Common myeloid progenitor, CD34-positive (primary cell): ENCODE measurements at regions not wholly inside any gene's neighbourhood (a gene's known extent, or its start where the extent isn't known, plus 50 kb on each side); places are given as distances from the start of the nearest gene placed in this dataset.
"Not testable (repeated sequence)": the region's sequence is repeated elsewhere in the genome, so short reads cannot be mapped to it uniquely, and the experiment has no call there.

ENCODE experiments used
- CTCF ChIA-PET: fragments of 350-600 bp; sonication (Branson Sonifier 250); formaldehyde crosslinking; loops from one replicate; lab custom pipeline; 2021; ENCODE audit warnings: antibody characterized with exemption; lab: Charles Lee
- POLR2A ChIA-PET: fragments of 350-600 bp; sonication (Branson Sonifier 250); formaldehyde crosslinking; loops from one replicate; lab custom pipeline; 2021; ENCODE audit warnings: antibody characterized with exemption; lab: Charles Lee
- DNase-seq, 3 donors: peaks; one replicate each; pipeline versions ENCODE4 v3.0.0 to v3.0.0-alpha.2; 2013
- H3K27ac ChIP-seq, 2 experiments: 1 replicate in 1 of 2; 2 replicates in 1 of 2; pipeline ENCODE4 v1.7.0; 2013; ENCODE audit warnings: inconsistent platforms in 2 of 2, low read length in 2 of 2, mild to moderate bottlenecking in 2 of 2, low read depth in 1 of 2, moderate library complexity in 1 of 2; ENCODE audit not compliant: severe bottlenecking in 2 of 2, insufficient read depth in 1 of 2, poor library complexity in 1 of 2
- H3K27me3 ChIP-seq, 5 experiments: replicated peaks in 2 of 5; 1 replicate in 3 of 5; 2 replicates in 2 of 5; pipeline versions ENCODE4 v1.6.1 to v1.7.0; 2013; ENCODE audit warnings: low read length in 4 of 5, mild to moderate bottlenecking in 2 of 5, moderate library complexity in 2 of 5, inconsistent platforms in 1 of 5; ENCODE audit not compliant: insufficient read depth in 5 of 5, control insufficient read depth in 4 of 5
- H3K36me3 ChIP-seq, 4 experiments: 1 replicate in 2 of 4; 2 replicates in 2 of 4; pipeline versions ENCODE4 v1.6.1 to v1.7.0; 2013; ENCODE audit warnings: low read length in 3 of 4, control low read depth in 1 of 4, mild to moderate bottlenecking in 1 of 4; ENCODE audit not compliant: control insufficient read depth in 4 of 4, insufficient read depth in 4 of 4
- H3K4me1 ChIP-seq, 4 experiments: 1 replicate in 3 of 4; 2 replicates in 1 of 4; pipeline versions ENCODE4 v1.6.1 to v1.7.1; 2013; ENCODE audit warnings: low read length in 3 of 4, mild to moderate bottlenecking in 3 of 4, control low read depth in 1 of 4, inconsistent platforms in 1 of 4, moderate library complexity in 1 of 4; ENCODE audit not compliant: control insufficient read depth in 4 of 4, insufficient read depth in 4 of 4; ENCODE audit errors: control extremely low read depth in 1 of 4
- H3K4me3 ChIP-seq, 7 experiments: 1 replicate in 4 of 7; 2 replicates in 3 of 7; pipeline versions ENCODE4 v1.5.1 to v1.7.0; 2013; ENCODE audit warnings: mild to moderate bottlenecking in 7 of 7, low read length in 6 of 7, moderate library complexity in 6 of 7, inconsistent platforms in 2 of 7, low read depth in 2 of 7, control low read depth in 1 of 7; ENCODE audit not compliant: insufficient read depth in 4 of 7, control insufficient read depth in 1 of 7; ENCODE audit errors: extremely low read depth in 1 of 7
- H3K9me3 ChIP-seq, 5 experiments: 1 replicate in 4 of 5; 2 replicates in 1 of 5; pipeline versions ENCODE4 v1.6.1 to v1.7.1; 2013; ENCODE audit warnings: low read length in 4 of 5, mild to moderate bottlenecking in 2 of 5, inconsistent platforms in 1 of 5, low read depth in 1 of 5, moderate library complexity in 1 of 5; ENCODE audit not compliant: control insufficient read depth in 4 of 5, insufficient read depth in 2 of 5; ENCODE audit errors: control extremely low read depth in 1 of 5
- WGBS: methylation state at CpG from one replicate; pipeline ENCODE4 v1.1.5; 2013; ENCODE audit not compliant: insufficient coverage; 5-methylcytosine and 5-hydroxymethylcytosine counted together

DNA sequence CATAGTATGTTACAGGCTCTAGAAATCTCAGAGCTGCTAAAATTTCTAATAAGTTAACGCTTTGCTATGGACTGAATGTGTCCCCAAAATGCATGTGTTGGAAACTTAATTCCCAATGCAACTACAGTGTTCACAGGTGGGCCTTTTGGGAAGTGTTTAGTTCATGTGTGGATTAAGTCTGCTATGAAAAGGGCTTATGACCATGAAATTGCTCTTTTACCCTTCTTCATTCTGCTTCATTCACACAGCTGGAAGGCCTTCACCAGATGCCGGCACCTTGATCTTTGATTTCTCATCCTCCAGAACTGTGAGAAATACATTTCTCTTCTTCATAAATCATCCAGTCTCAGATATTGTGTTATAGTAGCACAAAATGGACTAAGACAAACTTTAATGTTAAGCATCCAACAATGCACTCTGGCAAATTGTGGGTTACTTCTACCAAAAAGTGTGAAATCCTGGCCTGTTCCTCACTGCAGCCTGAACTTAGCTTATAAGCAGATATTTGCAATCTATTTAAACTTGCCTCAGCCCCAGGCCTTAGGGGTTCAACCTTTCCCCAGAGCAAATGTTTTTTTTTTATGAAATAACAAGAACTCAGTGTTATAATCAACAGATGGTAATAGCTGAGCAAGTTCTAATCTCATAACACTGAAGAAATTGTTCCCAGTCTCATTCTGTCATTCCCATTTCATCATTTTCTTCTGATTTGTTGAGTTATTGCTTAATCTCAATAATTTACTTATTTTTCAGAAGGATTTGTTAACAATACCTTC is 523.6 kb downstream of the KIF20B start:
- Histone ChIP-seq H3K9me3 (peaks cover 0 to under 1% (median 0%) of the 10 kb centered on the region in 5 experiments), H3K36me3 (no peaks in the 10 kb centered on the region), H3K27ac (no peak overlapping the region), H3K27me3 (no peaks in the 10 kb centered on the region), H3K4me3 (no peak overlapping the region), H3K4me1 (no peaks in the 10 kb centered on the region)
- ChIA-PET POLR2A (no interaction called here), CTCF (no interaction called here)
- WGBS: no CpG with 5 or more reads among the region's 2 CpGs
- no peak for DNase-seq

DNA sequence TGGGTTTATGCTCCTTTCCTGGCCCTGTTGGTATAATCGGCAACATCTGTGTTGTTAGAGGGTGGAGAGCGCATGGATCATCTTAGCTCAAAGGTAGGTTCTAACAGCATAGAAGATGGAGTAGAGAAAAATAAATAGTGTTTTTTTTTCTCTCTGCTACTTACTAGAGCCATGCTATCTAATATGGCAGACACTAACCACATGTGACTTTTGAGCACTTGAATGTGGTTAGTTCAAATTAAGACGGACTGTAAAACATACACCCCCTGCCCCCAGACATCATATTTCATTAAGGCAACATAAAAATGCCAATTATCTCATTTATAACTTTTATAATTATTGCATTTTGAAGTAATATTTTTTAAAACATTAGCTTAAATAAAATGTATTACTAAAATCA is 525.1 kb downstream of the KIF20B start:
- ChIA-PET CTCF (no interaction called here), POLR2A (no interaction called here)
- Histone ChIP-seq H3K27ac (no peak overlapping the region), H3K9me3 (no peaks in the 10 kb centered on the region), H3K36me3 (no peaks in the 10 kb centered on the region), H3K4me3 (no peak overlapping the region), H3K27me3 (no peaks in the 10 kb centered on the region), H3K4me1 (no peaks in the 10 kb centered on the region)
- WGBS: no CpG with 5 or more reads among the region's 3 CpGs
- DNase-seq: no peak

GRCh38 chr10:90227217-90227656 is 525.8 kb downstream of the KIF20B start:
- no peak for DNase-seq
- H3K9me3 ChIP-seq: no peaks in the 10 kb centered on the region
- H3K36me3 ChIP-seq: no peaks in the 10 kb centered on the region
- H3K27ac ChIP-seq: no peak overlapping the region
- no CpG with 5 or more reads among the region's 2 CpGs for WGBS
- CTCF ChIA-PET: no interaction called here
- H3K27me3 ChIP-seq: no peaks in the 10 kb centered on the region
- no peak overlapping the region for H3K4me3 ChIP-seq
- no peaks in the 10 kb centered on the region for H3K4me1 ChIP-seq
- POLR2A ChIA-PET: no interaction called here

DNA sequence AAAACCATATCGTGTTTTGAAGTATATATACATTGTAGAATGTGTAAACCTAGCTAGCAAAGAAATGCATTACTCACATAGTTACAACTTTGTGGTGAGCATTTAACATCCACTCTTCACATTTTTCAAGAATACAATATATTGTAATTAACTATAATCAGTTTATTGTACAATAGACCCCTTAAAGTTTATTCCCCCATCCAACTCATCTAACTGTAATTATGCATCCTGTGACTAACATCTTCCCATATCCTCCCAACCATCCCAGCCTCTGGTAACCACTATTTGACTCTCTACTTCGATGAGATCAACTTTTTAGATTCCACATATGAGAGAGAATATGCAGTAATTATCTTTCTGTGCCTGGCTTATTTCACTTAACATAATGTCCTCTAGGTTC is 526.4 kb downstream of the KIF20B start:
- ChIA-PET CTCF (no interaction called here), POLR2A (no interaction called here)
- no peaks in the 10 kb centered on the region for H3K9me3 ChIP-seq
- no peaks in the 10 kb centered on the region for H3K27me3 ChIP-seq
- no peaks in the 10 kb centered on the region for H3K4me1 ChIP-seq
- WGBS: no CpG with 5 or more reads among the region's 2 CpGs
- H3K4me3 ChIP-seq: no peak overlapping the region
- DNase-seq: no peak
- no peaks in the 10 kb centered on the region for H3K36me3 ChIP-seq
- no peak overlapping the region for H3K27ac ChIP-seq

DNA sequence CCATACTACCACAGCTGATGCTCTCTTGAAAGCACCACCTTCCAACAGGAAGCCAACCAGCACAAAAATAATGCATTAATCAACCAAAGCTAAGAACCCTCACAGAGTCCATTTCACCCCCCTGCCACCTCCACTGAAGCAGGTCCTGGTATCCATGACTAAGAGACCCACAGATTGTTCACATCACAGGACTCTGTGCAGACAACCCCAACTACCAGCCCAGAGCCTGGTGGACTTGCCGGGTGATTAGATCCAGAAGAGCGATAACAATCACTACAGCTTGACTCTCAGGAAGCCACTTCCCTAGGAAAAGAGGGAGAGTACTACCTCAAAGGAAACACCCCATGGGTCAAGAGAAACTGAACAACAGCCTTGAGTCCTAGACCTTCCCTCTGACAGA is 528.1 kb downstream of the KIF20B start:
- no peaks in the 10 kb centered on the region for H3K36me3 ChIP-seq
- CTCF ChIA-PET: no interaction called here
- WGBS: 94% methylated on average over 2 of the region's 2 CpGs

GRCh38 chr10:90233805-90234204 is 532.4 kb downstream of the KIF20B start:
- DNase-seq, CTCF ChIA-PET, H3K27me3 ChIP-seq, POLR2A ChIA-PET, H3K9me3 ChIP-seq, H3K4me1 ChIP-seq, H3K27ac ChIP-seq, H3K36me3 ChIP-seq, H3K4me3 ChIP-seq: not testable (repeated sequence)
- no CpG with 5 or more reads among the region's 1 CpG for WGBS

More for the DNA sequence above, 528.1 kb downstream of the KIF20B start:
- no peak for DNase-seq
- POLR2A ChIA-PET: no interaction called here
- no peaks in the 10 kb centered on the region for H3K27me3 ChIP-seq
- no peaks in the 10 kb centered on the region for H3K4me1 ChIP-seq
- no peak overlapping the region for H3K27ac ChIP-seq
- H3K9me3 ChIP-seq: no peaks in the 10 kb centered on the region
- no peak overlapping the region for H3K4me3 ChIP-seq

DNA sequence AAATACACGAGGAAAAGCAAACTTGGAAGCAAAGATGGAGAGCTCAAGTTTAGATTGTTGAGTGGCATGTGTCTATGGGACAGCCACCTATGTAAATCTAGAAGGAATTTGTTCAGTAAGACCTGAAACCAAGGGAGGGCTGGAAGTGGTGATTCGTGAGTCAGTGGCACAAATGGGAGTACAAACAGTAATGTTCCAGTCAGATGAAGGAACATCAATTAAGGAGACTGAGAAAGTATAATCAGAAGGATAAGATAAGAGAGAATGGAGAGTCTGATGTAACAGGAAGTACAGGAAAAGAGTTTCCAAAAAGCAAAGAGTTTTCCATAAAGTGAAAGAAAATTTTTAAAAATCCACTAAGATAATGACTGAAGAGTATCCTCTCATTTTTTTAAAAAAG is 544.2 kb downstream of the KIF20B start:
- WGBS: 86% methylated on average over 2 of the region's 2 CpGs

More for the DNA sequence above, 544.2 kb downstream of the KIF20B start:
- Histone ChIP-seq H3K27me3 (peaks cover 0 to 2% (median 0%) of the 10 kb centered on the region in 5 experiments), H3K9me3 (peaks cover 0 to 1% (median 0%) of the 10 kb centered on the region in 5 experiments), H3K27ac (no peak overlapping the region), H3K4me1 (no peaks in the 10 kb centered on the region), H3K36me3 (no peaks in the 10 kb centered on the region), H3K4me3 (no peak overlapping the region)
- ChIA-PET POLR2A (no interaction called here), CTCF (no interaction called here)
- no peak for DNase-seq
